Gastroesophageal sphincter (tissue), 4 donors: ENCODE measurements at regions not wholly inside any gene's neighbourhood (a gene's known extent, or its start where the extent isn't known, plus 50 kb on each side); places are given as distances from the start of the nearest gene placed in this dataset.

Experiments used
- ATAC-seq: fragments of 150-250 bp; one replicate; pipeline ENCODE4 v1.9.1; 2016; ENCODE audit warnings: mild to moderate bottlenecking, moderate library complexity
- H3K27ac ChIP-seq, 4 donors: fragments of 200-600 bp; sonication (generic) in 3 of 4; 1 replicate in 3 of 4; 2 replicates in 1 of 4; pipeline ENCODE4 v1.5.1; 2016 to 2019
- H3K27me3 ChIP-seq: fragments of 200-600 bp; sonication (generic); one replicate; pipeline ENCODE4 v1.5.1; 2019
- H3K36me3 ChIP-seq, 2 donors: fragments of 200-600 bp; sonication (generic); one replicate each; pipeline ENCODE4 v1.5.1; 2019; ENCODE audit warnings: control low read depth in 1 of 2
- H3K4me1 ChIP-seq, 3 donors: fragments of 200-600 bp; sonication (generic); 1 replicate in 2 of 3; 2 replicates in 1 of 3; pipeline ENCODE4 v1.5.1; 2016 to 2019; ENCODE audit warnings: control low read depth in 2 of 3
- H3K4me3 ChIP-seq, 2 donors: fragments of 200-600 bp; sonication (generic); one replicate each; pipeline ENCODE4 v1.5.1; 2019; ENCODE audit warnings: mild to moderate bottlenecking in 1 of 2, moderate library complexity in 1 of 2
- H3K9me3 ChIP-seq, 3 donors: fragments of 200-600 bp; sonication (generic); one replicate each; pipeline ENCODE4 v1.5.1; 2017 to 2019; ENCODE audit warnings: control low read depth in 2 of 3
- CTCF ChIP-seq, 4 experiments: fragments of 200-600 bp in 2 of 4; fragments of 450-650 bp in 2 of 4; sonication (generic) in 1 of 4; IDR thresholded peaks; one replicate each; pipeline ENCODE4 v1.5.1; 2017 to 2019; ENCODE audit warnings: antibody characterized with exemption in 4 of 4, mild to moderate bottlenecking in 2 of 4, moderate library complexity in 2 of 4
- EP300 ChIP-seq: sonication (generic); formaldehyde crosslinking; IDR thresholded peaks from one replicate; pipeline ENCODE4 v1.6.1; 2017; ENCODE audit warnings: antibody characterized with exemption, mild to moderate bottlenecking
- POLR2A ChIP-seq, 2 donors: fragments of 450-650 bp; IDR thresholded peaks; one replicate each; pipeline ENCODE4 v1.6.1; 2017; ENCODE audit warnings: antibody characterized with exemption in 2 of 2, mild to moderate bottlenecking in 2 of 2, moderate library complexity in 1 of 2
- POLR2AphosphoS5 ChIP-seq: sonication (generic); formaldehyde crosslinking; IDR thresholded peaks from one replicate; pipeline ENCODE4 v1.6.1; 2017; ENCODE audit warnings: antibody characterized with exemption
- WGBS, 2 donors: methylation state at CpG; one replicate each; pipeline ENCODE4 v1.1.5; 2018; ENCODE audit warnings: low coverage in 1 of 2; 5-methylcytosine and 5-hydroxymethylcytosine counted together

GRCh38 chrX:2596555-2597255, 94.4 kb upstream of the CD99 start:
- no peak overlapping the region for H3K27ac ChIP-seq
- H3K36me3 ChIP-seq, result peaks cover 0 to 16% of the 10 kb centered on the region in 2 donors
- no peak for TF ChIP-seq POLR2AphosphoS5
- no peak for TF ChIP-seq EP300
- TF ChIP-seq POLR2A (IDR thresholded peaks at IDR 0.05), result no peak
- no peak for TF ChIP-seq CTCF (IDR thresholded peaks at IDR 0.05)
- no peaks in the 10 kb centered on the region for H3K9me3 ChIP-seq
- H3K27me3 ChIP-seq, result no peaks in the 10 kb centered on the region
- H3K4me3 ChIP-seq, result no peak overlapping the region
- 65 to 69% methylated on average over 6 of the region's 9 CpGs for WGBS, 2 donors
- H3K4me1 ChIP-seq, result peaks cover 0 to 13% (median 0%) of the 10 kb centered on the region in 3 donors
- no peak for ATAC-seq

- H3K4me3 ChIP-seq, result no peak overlapping the region
- no peaks in the 10 kb centered on the region for H3K27me3 ChIP-seq
- H3K27ac ChIP-seq, result no peak overlapping the region
- no peak for TF ChIP-seq POLR2AphosphoS5
- no peak for TF ChIP-seq EP300
- no peak for TF ChIP-seq CTCF (IDR thresholded peaks at IDR 0.05)
- no peak for TF ChIP-seq POLR2A (IDR thresholded peaks at IDR 0.05)
- WGBS, 2 donors, result 96 to 97% methylated on average over 4 of the region's 4 CpGs
- ATAC-seq, result no peak
- peaks cover 0 to 10% of the 10 kb centered on the region in 2 donors for H3K36me3 ChIP-seq
- no peaks in the 10 kb centered on the region for H3K9me3 ChIP-seq
- H3K4me1 ChIP-seq, result peaks cover 0 to 13% (median 0%) of the 10 kb centered on the region in 3 donors
Measured at GRCh38 chrX:2596045-2596444, 95.0 kb upstream of the CD99 start.

GRCh38 chrX:2595258-2595657, 94.5 kb upstream of the DHRSX start:
- no peak for ATAC-seq
- H3K27ac ChIP-seq, result no peak overlapping the region
- peaks cover 0 to 2% of the 10 kb centered on the region in 2 donors for H3K36me3 ChIP-seq
- no peaks in the 10 kb centered on the region for H3K27me3 ChIP-seq
- no peak overlapping the region for H3K4me3 ChIP-seq
- WGBS, 2 donors, result 43% methylated on average over 5 of the region's 5 CpGs; no CpG with 5 or more reads in 1 of the 2 donors
- TF ChIP-seq POLR2AphosphoS5, result no peak
- no peak for TF ChIP-seq CTCF (IDR thresholded peaks at IDR 0.05)
- TF ChIP-seq EP300, result no peak
- no peak for TF ChIP-seq POLR2A (IDR thresholded peaks at IDR 0.05)
- no peaks in the 10 kb centered on the region for H3K9me3 ChIP-seq
- peaks cover 0 to 13% (median 0%) of the 10 kb centered on the region in 3 donors for H3K4me1 ChIP-seq

GRCh38 chrX:2594491-2594890, 93.7 kb upstream of the DHRSX start:
- H3K4me3 ChIP-seq, result no peak overlapping the region
- no peak for TF ChIP-seq CTCF (IDR thresholded peaks at IDR 0.05)
- no peak for TF ChIP-seq EP300
- TF ChIP-seq POLR2A (IDR thresholded peaks at IDR 0.05), result no peak
- no peak for TF ChIP-seq POLR2AphosphoS5
- H3K27me3 ChIP-seq, result no peaks in the 10 kb centered on the region
- no peak overlapping the region for H3K27ac ChIP-seq
- H3K9me3 ChIP-seq, result no peaks in the 10 kb centered on the region
- no peaks in the 10 kb centered on the region for H3K36me3 ChIP-seq
- peaks cover 0 to 13% (median 0%) of the 10 kb centered on the region in 3 donors for H3K4me1 ChIP-seq
- WGBS, 2 donors, result 40 to 56% methylated on average over 1 to 3 of the region's 3 CpGs
- no peak for ATAC-seq

GRCh38 chrX:2592279-2592678, 91.5 kb upstream of the DHRSX start:
- H3K27ac ChIP-seq, result no peak overlapping the region
- H3K4me3 ChIP-seq, result no peak overlapping the region
- no peak for TF ChIP-seq POLR2AphosphoS5
- TF ChIP-seq EP300, result no peak
- TF ChIP-seq POLR2A (IDR thresholded peaks at IDR 0.05), result no peak
- TF ChIP-seq CTCF (IDR thresholded peaks at IDR 0.05), result no peak
- ATAC-seq, result no peak
- WGBS, 2 donors, result 70 to 86% methylated on average over 1 to 3 of the region's 3 CpGs
- no peaks in the 10 kb centered on the region for H3K36me3 ChIP-seq
- H3K4me1 ChIP-seq, result peaks cover 0 to 13% (median 0%) of the 10 kb centered on the region in 3 donors
- no peaks in the 10 kb centered on the region for H3K9me3 ChIP-seq
- no peaks in the 10 kb centered on the region for H3K27me3 ChIP-seq
